Mesendoderm (in vitro differentiated cells): ENCODE measurements at regions not wholly inside any gene's neighbourhood (a gene's known extent, or its start where the extent isn't known, plus 50 kb on each side); places are given as distances from the start of the nearest gene placed in this dataset.
"Not testable (repeated sequence)": the region's sequence is repeated elsewhere in the genome, so short reads cannot be mapped to it uniquely, and the experiment has no call there.

Experiments
- DNase-seq: peaks from one replicate; pipeline ENCODE4 v3.0.0; 2013
- H2AK5ac ChIP-seq: 2 replicates; pipeline ENCODE4 v1.6.1; 2013; ENCODE audit warnings: low read length, inconsistent platforms
- H2BK120ac ChIP-seq: 2 replicates; pipeline ENCODE4 v1.6.1; 2013; ENCODE audit warnings: low read depth, mild to moderate bottlenecking, low read length, moderate library complexity, mixed read lengths
- H2BK15ac ChIP-seq: replicated peaks from 2 replicates; pipeline ENCODE4 v1.6.1; 2013; ENCODE audit warnings: low read depth, mild to moderate bottlenecking, moderate library complexity
- H2BK5ac ChIP-seq: 2 replicates; pipeline ENCODE4 v1.6.1; 2013; ENCODE audit warnings: low read length, inconsistent platforms
- H3K18ac ChIP-seq: 2 replicates; pipeline ENCODE4 v1.6.1; 2013; ENCODE audit warnings: mild to moderate bottlenecking, low read length, mixed read lengths
- H3K23ac ChIP-seq: one replicate; pipeline ENCODE4 v1.6.1; 2013; ENCODE audit warnings: low read length
- H3K27ac ChIP-seq: 2 replicates; pipeline ENCODE4 v1.5.1; 2013; ENCODE audit warnings: low read depth, mild to moderate bottlenecking, inconsistent platforms, low read length, moderate library complexity
- H3K27me3 ChIP-seq: 2 replicates; pipeline ENCODE4 v1.6.1; 2013; ENCODE audit warnings: low read length, control low read depth, mild to moderate bottlenecking, inconsistent platforms; ENCODE audit not compliant: insufficient read depth, poor library complexity
- H3K36me3 ChIP-seq: 2 replicates; pipeline ENCODE4 v1.6.1; 2013; ENCODE audit warnings: low read length, inconsistent platforms; ENCODE audit not compliant: control insufficient read depth, insufficient read depth
- H3K4ac ChIP-seq: one replicate; pipeline ENCODE4 v1.6.1; 2013; ENCODE audit warnings: low read depth, mild to moderate bottlenecking, low read length, moderate library complexity
- H3K4me1 ChIP-seq: 2 replicates; pipeline ENCODE4 v1.6.1; 2013; ENCODE audit warnings: low read depth, low read length, inconsistent platforms; ENCODE audit not compliant: control insufficient read depth
- H3K4me2 ChIP-seq: 2 replicates; pipeline ENCODE4 v1.6.1; 2013; ENCODE audit warnings: low read length
- H3K4me3 ChIP-seq: 2 replicates; pipeline ENCODE4 v1.5.1; 2013; ENCODE audit warnings: mild to moderate bottlenecking, low read length
- H3K56ac ChIP-seq: one replicate; pipeline ENCODE4 v1.6.1; 2013; ENCODE audit warnings: low read length
- H3K79me1 ChIP-seq: 2 replicates; pipeline ENCODE4 v1.6.1; 2013; ENCODE audit warnings: low read length, inconsistent platforms
- H3K79me2 ChIP-seq: 2 replicates; pipeline ENCODE4 v1.6.1; 2013; ENCODE audit warnings: mild to moderate bottlenecking, low read length; ENCODE audit not compliant: control insufficient read depth, insufficient read depth
- H3K9ac ChIP-seq: 2 replicates; pipeline ENCODE4 v1.6.1; 2013; ENCODE audit warnings: low read length, inconsistent platforms
- H4K5ac ChIP-seq: one replicate; pipeline ENCODE4 v1.6.1; 2013; ENCODE audit warnings: low read length
- H4K8ac ChIP-seq: one replicate; pipeline ENCODE4 v1.6.1; 2013; ENCODE audit warnings: low read depth, mild to moderate bottlenecking, control low read depth, low read length, moderate library complexity
- WGBS: extraction: QIAGEN DNeasy Blood & Tissue Kit; methylation state at CpG from one replicate; pipeline ENCODE4 v1.1.7; 2013; ENCODE audit warnings: low lambda C conversion rate, missing lambda C conversion rate; ENCODE audit not compliant: insufficient coverage; ENCODE audit errors: extremely low coverage; 5-methylcytosine and 5-hydroxymethylcytosine counted together

GRCh38 chr6:67009818-67010217, 1302.8 kb upstream of the EYS start:
- Histone ChIP-seq H2BK5ac (no peak overlapping the region), H3K27me3 (no peaks in the 10 kb centered on the region), H4K5ac (no peak overlapping the region), H3K4me3 (no peak overlapping the region), H3K23ac (no peak overlapping the region), H2BK120ac (no peak overlapping the region), H3K9ac (no peak overlapping the region), H3K36me3 (no peaks in the 10 kb centered on the region), H3K18ac (no peak overlapping the region), H3K79me2 (no peaks in the 10 kb centered on the region), H4K8ac (peak overlapping the region; percentile 97), H2BK15ac (no peak overlapping the region), H3K27ac (no peak overlapping the region), H3K56ac (no peak overlapping the region), H3K4me1 (no peaks in the 10 kb centered on the region), H3K4ac (no peak overlapping the region), H3K79me1 (no peaks in the 10 kb centered on the region), H2AK5ac (no peak overlapping the region), H3K4me2 (no peak overlapping the region)
- peak; percentile 82 for DNase-seq
- no CpG with 5 or more reads among the region's 8 CpGs for WGBS

GRCh38 chr6:67003844-67004243, 1296.8 kb upstream of the EYS start:
- Histone ChIP-seq H3K79me2 (no peaks in the 10 kb centered on the region), H3K23ac (no peak overlapping the region), H3K18ac (no peak overlapping the region), H4K8ac (no peak overlapping the region), H3K4me2 (no peak overlapping the region), H2AK5ac (no peak overlapping the region), H3K9ac (no peak overlapping the region), H3K4ac (no peak overlapping the region), H2BK5ac (no peak overlapping the region), H4K5ac (no peak overlapping the region), H3K4me3 (no peak overlapping the region), H3K4me1 (no peaks in the 10 kb centered on the region), H2BK15ac (no peak overlapping the region), H3K79me1 (no peaks in the 10 kb centered on the region), H2BK120ac (no peak overlapping the region), H3K27ac (no peak overlapping the region), H3K56ac (no peak overlapping the region), H3K36me3 (no peaks in the 10 kb centered on the region), H3K27me3 (no peaks in the 10 kb centered on the region)
- WGBS = 100% methylated on average over 2 of the region's 3 CpGs
- DNase-seq = no peak

- Histone ChIP-seq H4K5ac (no peak overlapping the region), H3K18ac (no peak overlapping the region), H3K9ac (no peak overlapping the region), H3K56ac (no peak overlapping the region), H3K79me2 (no peaks in the 10 kb centered on the region), H3K27ac (no peak overlapping the region), H3K4me3 (no peak overlapping the region), H3K27me3 (no peaks in the 10 kb centered on the region), H2BK15ac (no peak overlapping the region), H3K23ac (no peak overlapping the region), H3K79me1 (no peaks in the 10 kb centered on the region), H3K4ac (no peak overlapping the region), H2AK5ac (no peak overlapping the region), H3K4me1 (no peaks in the 10 kb centered on the region), H4K8ac (no peak overlapping the region), H2BK120ac (no peak overlapping the region), H2BK5ac (no peak overlapping the region), H3K36me3 (no peaks in the 10 kb centered on the region), H3K4me2 (no peak overlapping the region)
- DNase-seq = no peak
- WGBS = no CpG with 5 or more reads among the region's 2 CpGs
Observed at GRCh38 chr6:67000121-67000520, 1293.1 kb upstream of the EYS start.

- not testable (repeated sequence) for DNase-seq, H2BK5ac ChIP-seq, H4K5ac ChIP-seq, H3K56ac ChIP-seq, H3K79me1 ChIP-seq, H3K18ac ChIP-seq, H3K27ac ChIP-seq, H2AK5ac ChIP-seq, H3K9ac ChIP-seq, H2BK120ac ChIP-seq, H3K36me3 ChIP-seq, H3K4me1 ChIP-seq, H4K8ac ChIP-seq, H3K4ac ChIP-seq, H3K4me3 ChIP-seq, H3K23ac ChIP-seq, H3K4me2 ChIP-seq, H3K27me3 ChIP-seq, H3K79me2 ChIP-seq, H2BK15ac ChIP-seq
- no CpG with 5 or more reads among the region's 1 CpG for WGBS
Observed at GRCh38 chr6:66997579-66997978, 1290.6 kb upstream of the EYS start.

- H2BK120ac ChIP-seq = no peak overlapping the region
- no peaks in the 10 kb centered on the region for H3K36me3 ChIP-seq
- H2AK5ac ChIP-seq = no peak overlapping the region
- H3K27ac ChIP-seq = no peak overlapping the region
- no peaks in the 10 kb centered on the region for H3K4me1 ChIP-seq
- no CpG with 5 or more reads among the region's 1 CpG for WGBS
- no peak overlapping the region for H2BK5ac ChIP-seq
- no peak overlapping the region for H3K4me3 ChIP-seq
- DNase-seq = no peak
- no peak overlapping the region for H3K4ac ChIP-seq
- H3K18ac ChIP-seq = no peak overlapping the region
- H3K27me3 ChIP-seq = no peaks in the 10 kb centered on the region
- no peak overlapping the region for H4K8ac ChIP-seq
- no peak overlapping the region for H3K56ac ChIP-seq
- H3K23ac ChIP-seq = no peak overlapping the region
- no peaks in the 10 kb centered on the region for H3K79me2 ChIP-seq
- H2BK15ac ChIP-seq = no peak overlapping the region
- H4K5ac ChIP-seq = no peak overlapping the region
- H3K4me2 ChIP-seq = no peak overlapping the region
- H3K9ac ChIP-seq = no peak overlapping the region
- no peaks in the 10 kb centered on the region for H3K79me1 ChIP-seq
Observed at GRCh38 chr6:66995669-66996068, 1288.6 kb upstream of the EYS start.

GRCh38 chr6:66993708-66994107, 1286.7 kb upstream of the EYS start:
- not testable (repeated sequence) for H2BK5ac ChIP-seq, H2BK120ac ChIP-seq, H3K56ac ChIP-seq, H2BK15ac ChIP-seq, H4K5ac ChIP-seq, H3K79me2 ChIP-seq, H3K23ac ChIP-seq, H3K36me3 ChIP-seq, H2AK5ac ChIP-seq, H3K4me2 ChIP-seq, H3K27ac ChIP-seq, H3K27me3 ChIP-seq, H3K4me1 ChIP-seq, H3K4me3 ChIP-seq, H3K18ac ChIP-seq, H3K4ac ChIP-seq, DNase-seq, H3K9ac ChIP-seq, H3K79me1 ChIP-seq, H4K8ac ChIP-seq
- no CpG with 5 or more reads among the region's 10 CpGs for WGBS
